IgD-negative memory B cell (primary cell): ENCODE measurements at regions not wholly inside any gene's neighbourhood (a gene's known extent, or its start where the extent isn't known, plus 50 kb on each side); places are given as distances from the start of the nearest gene placed in this dataset.

Experiments used
- H3K27ac Mint-ChIP-seq, 3 donors: one replicate each; pipeline ENCODE4 v1.8.0; 2020 to 2022; ENCODE audit warnings: mild to moderate bottlenecking in 3 of 3, mixed read lengths in 3 of 3, moderate library complexity in 1 of 3
- H3K27me3 Mint-ChIP-seq: one replicate; pipeline ENCODE4 v1.8.0; 2021; ENCODE audit warnings: mixed read lengths
- H3K36me3 Mint-ChIP-seq: one replicate; pipeline ENCODE4 v1.8.0; 2020; ENCODE audit warnings: mild to moderate bottlenecking, mixed read lengths
- H3K4me1 Mint-ChIP-seq, 3 donors: one replicate each; pipeline ENCODE4 v1.8.0; 2020 to 2022; ENCODE audit warnings: mixed read lengths in 3 of 3, mild to moderate bottlenecking in 1 of 3
- H3K4me3 Mint-ChIP-seq, 4 donors: one replicate each; pipeline ENCODE4 v1.8.0; 2020 to 2022; ENCODE audit warnings: mild to moderate bottlenecking in 4 of 4, mixed read lengths in 4 of 4, moderate library complexity in 3 of 4
- H3K9me3 Mint-ChIP-seq, 3 donors: one replicate each; pipeline ENCODE4 v1.8.0; 2020 to 2021; ENCODE audit warnings: mixed read lengths in 3 of 3, mild to moderate bottlenecking in 1 of 3

DNA sequence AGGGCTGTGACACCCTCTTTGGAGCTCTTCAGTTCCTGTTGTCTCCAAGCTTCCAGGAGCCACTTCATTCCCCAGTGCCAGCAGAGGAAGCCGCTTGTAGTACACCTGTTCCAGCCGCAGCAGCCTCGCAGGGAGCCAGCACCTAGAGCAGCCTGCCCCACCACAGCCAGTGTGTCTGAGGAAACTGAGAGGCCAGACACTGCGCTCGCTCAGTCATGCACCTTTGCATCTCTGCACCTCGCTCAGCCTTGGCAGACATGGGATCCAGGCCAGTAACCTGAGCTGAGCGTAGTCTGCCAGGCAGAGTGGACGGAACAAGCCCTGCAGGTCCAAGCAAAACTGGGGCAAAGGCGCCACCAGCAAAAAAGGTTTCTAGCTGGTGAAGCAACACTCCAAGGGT, 1072.1 kb downstream of the JRKL start:
- Mint-ChIP-seq H3K9me3 (peaks cover 8 to 18% (median 9%) of the 10 kb centered on the region in 3 donors), H3K4me1 (no peaks in the 10 kb centered on the region), H3K27ac (no peak overlapping the region), H3K4me3 (no peak overlapping the region), H3K36me3 (no peaks in the 10 kb centered on the region), H3K27me3 (no peaks in the 10 kb centered on the region)

DNA sequence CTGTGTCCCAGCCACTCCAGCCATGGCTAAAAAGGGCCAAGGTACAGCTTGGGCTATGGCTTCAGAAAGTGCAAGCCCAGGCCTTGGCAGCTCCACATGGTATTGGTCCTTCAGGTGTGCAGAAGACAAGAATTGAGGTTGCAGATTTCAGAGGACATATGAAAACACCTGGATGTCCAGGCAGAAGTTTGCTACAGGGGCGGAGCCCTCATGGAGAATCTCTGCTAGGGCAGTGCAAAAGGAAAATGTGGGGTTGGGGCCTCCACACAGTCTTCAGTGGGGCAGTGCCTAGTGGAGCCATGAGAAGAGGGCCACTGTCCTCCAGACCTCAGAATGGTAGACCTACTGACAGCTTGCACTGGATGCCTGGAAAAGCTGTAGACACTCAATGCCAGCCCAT, 1074.1 kb downstream of the JRKL start:
- Mint-ChIP-seq H3K36me3 (no peaks in the 10 kb centered on the region), H3K9me3 (peaks cover 8 to 24% (median 9%) of the 10 kb centered on the region in 3 donors), H3K4me1 (no peaks in the 10 kb centered on the region), H3K27me3 (no peaks in the 10 kb centered on the region), H3K27ac (no peak overlapping the region), H3K4me3 (no peak overlapping the region)

DNA sequence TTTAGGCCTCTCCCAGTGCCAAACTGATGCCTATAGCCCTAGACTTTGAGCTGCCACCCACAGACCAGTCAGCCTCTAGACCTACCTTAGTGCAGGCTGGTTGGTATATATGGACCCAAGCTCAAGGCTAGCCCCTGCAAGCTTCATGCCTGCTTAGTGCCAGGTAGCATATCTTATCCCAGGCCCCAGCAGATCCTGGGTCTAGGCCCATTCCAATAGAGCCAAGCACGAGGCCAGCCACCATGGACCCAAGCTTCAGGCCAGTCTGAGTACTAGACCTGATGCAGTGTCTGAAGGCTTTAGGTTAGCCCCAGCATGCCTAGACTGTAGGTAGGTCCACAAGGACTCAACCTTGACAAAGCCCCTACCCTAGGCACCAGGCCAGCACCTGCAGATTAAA, 1081.7 kb downstream of the JRKL start:
- Mint-ChIP-seq H3K4me1 (peaks cover 0 to 1% (median 0%) of the 10 kb centered on the region in 3 donors), H3K4me3 (no peak overlapping the region), H3K27me3 (no peaks in the 10 kb centered on the region), H3K36me3 (no peaks in the 10 kb centered on the region), H3K9me3 (peaks cover 13 to 25% (median 15%) of the 10 kb centered on the region in 3 donors), H3K27ac (no peak overlapping the region)

DNA sequence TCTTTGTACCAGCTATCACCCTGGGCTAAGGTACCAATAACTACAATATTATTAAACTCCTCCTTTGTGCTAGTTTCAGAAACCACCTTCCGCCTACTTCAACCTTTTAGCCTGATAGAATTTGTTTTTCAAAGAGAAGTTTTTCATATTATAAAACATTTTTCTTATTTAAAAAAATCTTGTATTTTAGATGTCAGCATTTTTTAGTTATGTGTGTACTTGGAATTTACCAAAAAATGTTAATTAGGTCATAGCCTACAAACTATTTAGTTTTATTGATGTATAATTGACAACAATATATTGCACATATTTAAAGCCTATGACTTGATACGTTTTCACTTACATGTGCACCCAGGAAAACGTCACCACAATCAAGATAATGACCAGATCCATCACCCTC, 1097.6 kb downstream of the JRKL start:
- Mint-ChIP-seq H3K27ac (no peak overlapping the region), H3K4me3 (no peak overlapping the region), H3K27me3 (no peaks in the 10 kb centered on the region), H3K36me3 (no peaks in the 10 kb centered on the region), H3K9me3 (peaks cover 2 to 32% (median 7%) of the 10 kb centered on the region in 3 donors), H3K4me1 (no peaks in the 10 kb centered on the region)

DNA sequence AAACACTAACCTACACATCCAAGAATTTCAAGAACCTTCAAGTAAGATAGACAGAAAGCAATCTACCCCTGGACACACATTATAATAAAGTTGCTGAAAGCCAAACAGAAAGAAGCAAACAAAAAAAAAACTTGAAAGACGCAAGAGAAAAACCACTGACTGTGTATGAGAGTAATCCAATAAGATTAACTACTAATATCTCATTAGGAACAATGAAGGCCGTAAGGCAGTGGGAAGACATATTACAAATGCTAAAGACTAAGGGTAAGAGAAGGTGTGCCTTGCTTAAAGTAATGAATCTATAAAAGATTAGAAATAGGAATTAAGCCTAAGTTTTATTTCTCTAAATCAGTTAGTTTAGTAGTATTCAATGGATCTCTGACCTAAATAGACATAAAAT, 1109.1 kb downstream of the JRKL start:
- Mint-ChIP-seq H3K4me3 (no peak overlapping the region), H3K27ac (no peak overlapping the region), H3K9me3 (peaks cover 6 to 10% (median 6%) of the 10 kb centered on the region in 3 donors), H3K36me3 (no peaks in the 10 kb centered on the region), H3K27me3 (no peaks in the 10 kb centered on the region), H3K4me1 (no peaks in the 10 kb centered on the region)

DNA sequence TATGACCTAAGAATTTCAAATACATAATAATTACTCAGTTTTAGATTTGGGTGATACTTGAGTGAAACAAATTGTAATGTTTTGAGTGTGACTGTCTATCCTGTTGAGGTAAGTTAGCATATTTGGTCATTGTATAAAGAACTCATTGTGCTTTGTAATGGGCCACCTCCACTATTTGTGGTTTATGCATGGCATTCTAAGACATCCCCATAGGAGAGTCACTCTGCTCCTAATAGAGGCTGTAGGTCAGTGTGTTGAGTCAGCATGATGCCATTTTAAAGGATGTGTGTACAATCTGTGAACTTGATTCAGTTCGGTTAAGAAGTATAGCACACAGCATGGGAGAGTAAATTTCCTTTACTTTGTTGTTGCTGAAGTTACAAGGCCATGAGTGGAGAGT, 1112.4 kb downstream of the JRKL start:
- Mint-ChIP-seq H3K36me3 (no peaks in the 10 kb centered on the region), H3K9me3 (peaks cover 6 to 10% (median 7%) of the 10 kb centered on the region in 3 donors), H3K4me1 (no peaks in the 10 kb centered on the region), H3K27ac (no peak overlapping the region), H3K4me3 (no peak overlapping the region), H3K27me3 (no peaks in the 10 kb centered on the region)

DNA sequence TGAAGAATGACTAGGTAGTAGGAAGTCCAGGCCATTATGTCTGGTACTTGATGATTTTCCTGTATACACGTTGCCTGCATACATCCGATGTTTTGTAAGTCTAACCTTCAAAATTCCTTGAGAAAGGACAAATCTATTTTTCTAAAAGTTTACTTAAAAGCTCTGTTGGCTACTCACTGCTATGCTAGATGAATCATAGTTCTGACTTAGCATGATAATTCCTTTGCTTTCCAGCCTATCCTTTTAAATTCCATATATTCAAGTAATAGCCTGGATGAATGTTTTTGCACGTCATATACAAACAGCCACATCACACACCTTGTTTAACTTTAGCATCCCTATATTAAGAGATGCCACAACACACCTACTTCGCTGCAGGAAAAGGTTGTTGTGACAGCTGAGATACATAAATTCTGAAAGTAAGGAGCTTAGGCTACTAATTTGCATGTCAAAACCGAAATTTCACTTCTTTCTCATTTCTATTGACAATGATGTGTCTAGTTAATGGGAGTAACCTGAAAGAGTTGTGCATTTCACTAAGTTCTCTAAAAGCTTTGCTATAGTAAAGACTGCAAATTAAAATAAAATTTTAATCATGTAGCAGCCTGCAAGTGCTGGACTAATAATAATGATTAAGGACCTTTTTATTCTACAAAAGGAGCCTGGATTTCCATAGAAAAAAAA, 1116.4 kb downstream of the JRKL start:
- Mint-ChIP-seq H3K27me3 (no peaks in the 10 kb centered on the region), H3K36me3 (no peaks in the 10 kb centered on the region), H3K4me1 (no peaks in the 10 kb centered on the region), H3K9me3 (peaks cover 5 to 10% (median 6%) of the 10 kb centered on the region in 3 donors), H3K27ac (no peak overlapping the region), H3K4me3 (no peak overlapping the region)

DNA sequence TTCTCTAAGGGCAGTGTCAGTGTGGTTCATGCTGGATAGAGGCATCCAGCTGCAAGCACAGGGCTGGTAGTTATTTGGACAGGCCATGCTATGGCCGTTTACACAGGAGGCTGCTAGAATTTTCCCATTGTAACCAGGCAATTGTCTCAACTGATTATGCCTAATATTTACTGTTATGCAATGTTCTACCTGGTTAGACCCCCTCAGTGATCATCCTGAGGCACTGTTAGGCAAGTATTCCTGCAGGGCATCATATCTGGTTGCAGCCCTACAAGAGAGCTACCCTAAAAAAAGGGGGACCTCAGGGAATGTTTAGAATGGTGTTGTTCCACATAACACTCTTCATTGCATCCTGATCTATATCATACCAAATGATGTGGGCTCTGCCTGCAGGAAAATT, 1124.6 kb downstream of the JRKL start:
- H3K27ac Mint-ChIP-seq = no peak overlapping the region
- H3K4me3 Mint-ChIP-seq = no peak overlapping the region
- H3K9me3 Mint-ChIP-seq = peaks cover 2 to 8% (median 2%) of the 10 kb centered on the region in 3 donors
- H3K4me1 Mint-ChIP-seq = no peaks in the 10 kb centered on the region
- H3K27me3 Mint-ChIP-seq = no peaks in the 10 kb centered on the region
- no peaks in the 10 kb centered on the region for H3K36me3 Mint-ChIP-seq

DNA sequence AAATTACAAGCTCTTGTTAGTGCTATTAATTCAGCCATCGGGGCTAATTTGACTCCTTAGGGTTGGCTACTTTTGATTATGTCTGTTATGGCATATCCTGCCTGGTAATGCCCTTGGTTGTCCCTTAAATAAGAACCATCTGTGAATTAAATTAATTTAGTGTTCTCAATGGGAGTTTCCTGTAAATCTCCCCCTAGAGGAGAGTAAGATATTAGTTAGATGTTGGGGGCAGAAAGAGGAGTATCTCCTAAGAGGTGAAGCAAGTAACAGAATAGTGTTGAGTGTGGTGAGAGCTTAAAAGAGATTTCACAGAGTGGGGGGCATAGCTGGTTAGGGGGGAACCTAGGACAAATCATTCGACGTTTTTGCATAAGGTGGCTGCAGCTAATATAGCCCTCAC, 1126.9 kb downstream of the JRKL start:
- no peaks in the 10 kb centered on the region for H3K4me1 Mint-ChIP-seq
- H3K36me3 Mint-ChIP-seq = no peaks in the 10 kb centered on the region
- H3K4me3 Mint-ChIP-seq = no peak overlapping the region
- no peak overlapping the region for H3K27ac Mint-ChIP-seq
- H3K27me3 Mint-ChIP-seq = no peaks in the 10 kb centered on the region
- peaks cover 2 to 3% (median 2%) of the 10 kb centered on the region in 3 donors for H3K9me3 Mint-ChIP-seq

DNA sequence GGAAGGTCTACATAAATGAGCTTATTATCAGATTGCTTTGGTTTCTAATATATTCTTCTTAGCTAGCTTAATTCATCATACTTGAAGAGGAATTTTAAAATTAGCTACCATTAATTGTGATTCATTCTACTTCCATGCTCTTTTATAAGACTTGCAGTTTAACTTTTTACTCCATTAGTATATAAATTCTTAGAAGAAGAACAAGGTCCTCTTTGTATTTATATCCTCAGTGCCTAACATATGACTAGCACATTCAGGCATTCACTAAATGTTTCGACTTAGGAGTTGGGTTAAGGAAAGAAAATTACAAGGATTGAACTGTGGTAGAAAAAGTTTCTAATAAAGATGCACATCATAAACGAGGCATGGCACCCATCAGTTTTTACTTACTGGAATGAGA, 1135.5 kb downstream of the JRKL start:
- Mint-ChIP-seq H3K9me3 (peaks cover 0 to 13% (median 2%) of the 10 kb centered on the region in 3 donors), H3K27ac (no peak overlapping the region), H3K4me1 (no peaks in the 10 kb centered on the region), H3K27me3 (no peaks in the 10 kb centered on the region), H3K4me3 (no peak overlapping the region), H3K36me3 (no peaks in the 10 kb centered on the region)

DNA sequence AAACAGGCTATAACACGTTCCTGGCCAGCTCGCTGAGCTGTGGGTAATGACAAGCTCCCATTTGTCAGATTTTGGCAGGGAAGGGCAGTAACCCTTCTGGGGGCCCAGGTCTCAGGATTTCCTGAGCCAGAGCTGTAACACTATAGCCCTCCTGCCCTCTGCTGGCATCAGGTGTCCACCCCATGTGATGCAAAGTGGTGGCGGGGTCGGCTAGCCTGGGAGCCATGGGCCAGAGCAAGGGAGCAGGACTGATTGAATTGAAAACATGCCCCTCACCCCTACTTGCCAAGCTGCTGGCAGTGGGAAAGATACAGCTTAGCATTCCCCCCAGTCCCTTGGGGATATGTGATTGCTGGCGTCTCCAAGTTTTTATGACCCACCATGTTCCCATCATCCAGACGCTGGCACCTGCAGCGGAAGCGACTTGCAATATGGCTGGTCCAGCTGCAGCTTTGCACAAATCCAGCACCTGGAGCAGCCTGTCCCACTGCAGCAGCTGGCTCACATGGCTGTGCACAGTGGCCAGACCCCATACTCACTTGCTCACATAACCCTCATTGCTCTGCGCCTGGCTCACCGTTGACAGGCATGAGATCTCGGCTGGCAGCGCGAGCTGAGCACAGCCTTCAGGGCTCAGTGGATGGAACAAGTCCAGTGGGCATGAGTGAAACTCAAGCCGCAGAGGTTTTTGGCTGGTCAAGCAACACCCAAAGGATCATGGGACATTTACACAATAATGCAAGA, 1147.8 kb downstream of the JRKL start:
- H3K4me3 Mint-ChIP-seq = no peak overlapping the region
- no peaks in the 10 kb centered on the region for H3K36me3 Mint-ChIP-seq
- no peaks in the 10 kb centered on the region for H3K4me1 Mint-ChIP-seq
- peaks cover 0 to 2% (median 0%) of the 10 kb centered on the region in 3 donors for H3K9me3 Mint-ChIP-seq
- no peaks in the 10 kb centered on the region for H3K27me3 Mint-ChIP-seq
- no peak overlapping the region for H3K27ac Mint-ChIP-seq

DNA sequence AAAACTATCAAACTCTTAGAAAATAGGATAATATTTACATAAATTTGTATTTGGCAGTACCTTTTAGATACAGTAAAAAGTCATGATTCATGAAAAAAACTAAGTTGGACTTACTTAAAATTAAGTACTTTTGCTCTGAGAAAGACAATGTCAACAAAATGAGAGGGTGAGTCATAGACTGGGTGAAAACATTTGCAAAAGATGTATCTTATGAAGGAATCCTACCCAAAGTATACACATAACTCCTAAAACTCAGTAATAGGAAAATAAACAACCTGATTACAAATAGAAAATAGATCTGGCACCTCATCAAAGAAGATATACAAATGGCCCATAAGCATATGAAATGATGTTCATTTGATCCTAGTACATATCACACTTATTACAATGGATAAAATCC, 1154.6 kb downstream of the JRKL start:
- Mint-ChIP-seq H3K4me1 (no peaks in the 10 kb centered on the region), H3K27ac (no peak overlapping the region), H3K9me3 (peaks cover 0 to 8% (median 3%) of the 10 kb centered on the region in 3 donors), H3K36me3 (no peaks in the 10 kb centered on the region), H3K27me3 (no peaks in the 10 kb centered on the region), H3K4me3 (no peak overlapping the region)

DNA sequence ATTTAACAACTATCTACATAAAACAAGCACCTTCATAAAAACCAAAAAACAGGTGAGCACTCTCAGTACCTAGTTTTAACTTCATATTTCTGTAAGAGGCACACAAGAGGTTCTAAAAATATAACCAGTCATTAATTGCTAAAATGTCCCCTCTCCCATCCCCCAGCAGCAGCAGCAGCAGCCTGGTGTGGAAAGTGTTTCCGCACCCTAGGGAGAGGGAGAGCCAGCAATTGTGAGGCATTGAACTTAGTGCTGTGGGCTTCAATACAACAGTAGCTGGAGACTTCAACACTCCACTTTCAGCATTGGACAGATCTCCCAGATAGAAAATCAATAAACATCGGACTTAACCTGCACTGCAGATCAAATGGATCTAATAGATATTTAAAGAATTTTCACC, 1158.5 kb downstream of the JRKL start:
- peaks cover 1 to 13% (median 2%) of the 10 kb centered on the region in 3 donors for H3K9me3 Mint-ChIP-seq
- H3K4me1 Mint-ChIP-seq = no peaks in the 10 kb centered on the region
- no peak overlapping the region for H3K4me3 Mint-ChIP-seq
- peak overlapping the region in 1 of 3 donors; percentile 18 for H3K27ac Mint-ChIP-seq
- no peaks in the 10 kb centered on the region for H3K27me3 Mint-ChIP-seq
- no peaks in the 10 kb centered on the region for H3K36me3 Mint-ChIP-seq

DNA sequence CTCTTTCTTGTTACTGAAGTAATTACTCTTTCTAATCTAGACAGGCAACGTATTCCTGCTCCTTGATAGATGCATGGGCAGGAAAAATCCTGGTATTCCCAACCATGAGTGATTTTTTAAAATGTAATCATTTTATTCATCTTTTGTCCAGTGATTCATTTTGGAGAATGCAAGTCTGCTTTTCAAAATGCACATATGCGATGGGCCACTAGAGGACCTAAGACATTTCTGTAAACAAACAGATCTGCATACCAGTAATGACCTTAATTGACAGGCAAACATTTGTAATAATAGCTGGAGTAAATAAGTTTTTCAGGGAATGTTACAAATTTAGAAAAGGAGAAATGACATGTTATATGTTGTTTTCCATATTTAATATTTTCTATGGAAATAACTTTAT, 1167.6 kb downstream of the JRKL start:
- H3K36me3 Mint-ChIP-seq = peaks cover 2% of the 10 kb centered on the region
- H3K27me3 Mint-ChIP-seq = no peaks in the 10 kb centered on the region
- no peak overlapping the region for H3K4me3 Mint-ChIP-seq
- no peak overlapping the region for H3K27ac Mint-ChIP-seq
- H3K9me3 Mint-ChIP-seq = peaks cover 2 to 7% (median 4%) of the 10 kb centered on the region in 3 donors
- H3K4me1 Mint-ChIP-seq = no peaks in the 10 kb centered on the region

DNA sequence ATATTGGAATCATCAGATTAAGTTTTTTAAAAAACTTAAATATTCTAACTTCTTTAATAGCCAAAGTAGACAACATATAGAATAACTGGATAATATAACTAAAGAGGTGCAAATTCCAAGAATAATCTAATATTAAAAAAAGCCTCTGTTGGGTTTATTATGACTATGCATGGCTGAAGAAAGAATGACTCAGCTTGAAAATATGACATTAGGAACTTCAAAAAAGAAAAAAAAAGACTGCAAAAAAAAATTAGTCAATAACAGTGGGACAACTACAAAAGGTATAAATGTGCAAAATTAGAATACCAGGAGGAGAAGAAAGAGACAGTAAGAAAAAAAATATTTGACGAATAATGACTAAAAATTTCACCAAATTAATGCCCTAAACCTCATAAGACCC, 1178.0 kb downstream of the JRKL start:
- H3K27ac Mint-ChIP-seq = no peak overlapping the region
- H3K27me3 Mint-ChIP-seq = no peaks in the 10 kb centered on the region
- no peaks in the 10 kb centered on the region for H3K36me3 Mint-ChIP-seq
- peaks cover 1 to 13% (median 3%) of the 10 kb centered on the region in 3 donors for H3K9me3 Mint-ChIP-seq
- peaks cover 0 to 2% (median 0%) of the 10 kb centered on the region in 3 donors for H3K4me1 Mint-ChIP-seq
- no peak overlapping the region for H3K4me3 Mint-ChIP-seq

DNA sequence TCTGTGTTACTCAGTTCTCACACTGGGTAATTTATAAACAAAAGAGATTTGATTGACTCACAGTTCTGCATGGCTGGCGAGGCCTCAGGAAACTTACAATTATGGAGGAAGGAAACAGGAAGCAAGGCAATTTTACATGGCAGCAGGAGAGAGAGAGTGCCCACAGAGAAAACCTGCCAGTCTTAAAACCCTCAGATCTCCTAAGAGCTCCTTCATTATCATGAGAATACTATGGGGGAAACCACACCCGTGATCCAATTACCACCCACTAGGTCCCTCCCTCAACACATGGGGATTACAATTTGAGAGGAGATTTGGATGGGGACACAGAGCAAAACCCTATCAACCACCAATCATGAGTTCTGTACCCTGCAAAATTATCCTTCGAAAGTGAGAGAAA, 1180.8 kb downstream of the JRKL start:
- H3K36me3 Mint-ChIP-seq = no peaks in the 10 kb centered on the region
- H3K4me3 Mint-ChIP-seq = no peak overlapping the region
- H3K9me3 Mint-ChIP-seq = peaks cover 1 to 17% (median 3%) of the 10 kb centered on the region in 3 donors
- H3K27me3 Mint-ChIP-seq = no peaks in the 10 kb centered on the region
- peak overlapping the region in 1 of 3 donors; percentile 17 for H3K27ac Mint-ChIP-seq
- H3K4me1 Mint-ChIP-seq = peaks cover 0 to 2% (median 0%) of the 10 kb centered on the region in 3 donors
